Lung (tissue), 11 donors: ENCODE measurements at regions not wholly inside any gene's neighbourhood (a gene's known extent, or its start where the extent isn't known, plus 50 kb on each side); places are given as distances from the start of the nearest gene placed in this dataset.

ENCODE experiments used
- ATAC-seq: fragments of 200-7000 bp; cut with Tn5 transposase; one replicate; pipeline ENCODE4 v1.9.1; 2020; ENCODE audit warnings: moderate number of reproducible peaks; ENCODE audit not compliant: insufficient read depth, low FRiP score
- DNase-seq, 3 donors: peaks; one replicate each; pipeline ENCODE4 v3.0.0-alpha.2; 2013 to 2017
- H3K27ac ChIP-seq, 2 donors: one replicate each; pipeline ENCODE4 v1.5.1; 2013; ENCODE audit warnings: mild to moderate bottlenecking in 2 of 2, moderate library complexity in 2 of 2, control low read depth in 1 of 2, inconsistent platforms in 1 of 2, low read depth in 1 of 2, low read length in 1 of 2
- H3K27me3 ChIP-seq, 3 donors: one replicate each; pipeline ENCODE4 v1.5.1; 2013; ENCODE audit warnings: low read length in 2 of 3; ENCODE audit not compliant: control insufficient read depth in 3 of 3, insufficient read depth in 3 of 3
- H3K36me3 ChIP-seq, 4 donors: one replicate each; pipeline ENCODE4 v1.5.1; 2013; ENCODE audit warnings: low read length in 4 of 4, mild to moderate bottlenecking in 1 of 4, moderate library complexity in 1 of 4; ENCODE audit not compliant: control insufficient read depth in 4 of 4, insufficient read depth in 4 of 4
- H3K4me1 ChIP-seq, 5 donors: one replicate each; pipeline ENCODE4 v1.5.1; 2013; ENCODE audit warnings: low read length in 5 of 5, mild to moderate bottlenecking in 2 of 5, moderate library complexity in 1 of 5; ENCODE audit not compliant: control insufficient read depth in 5 of 5, insufficient read depth in 5 of 5
- H3K4me3 ChIP-seq: one replicate; pipeline ENCODE4 v1.5.1; 2013; ENCODE audit warnings: mild to moderate bottlenecking, control low read depth, moderate library complexity
- H3K9ac ChIP-seq, 2 donors: one replicate each; pipeline ENCODE4 v1.5.1; 2013; ENCODE audit warnings: low read length in 2 of 2, control low read depth in 1 of 2; ENCODE audit not compliant: insufficient read depth in 1 of 2
- H3K9me3 ChIP-seq, 4 donors: one replicate each; pipeline ENCODE4 v1.5.1; 2013; ENCODE audit warnings: low read length in 3 of 4, mild to moderate bottlenecking in 1 of 4, moderate library complexity in 1 of 4; ENCODE audit not compliant: control insufficient read depth in 4 of 4, insufficient read depth in 3 of 4
- WGBS, 2 donors: extraction: QIAGEN DNeasy Blood & Tissue Kit; methylation state at CpG; one replicate each; pipeline ENCODE4 v1.1.7; 2013; 5-methylcytosine and 5-hydroxymethylcytosine counted together
- TF ChIP-seq, protein P1 (sequence below): IDR thresholded peaks from 2 replicates; pipeline ENCODE4 v1.5.1; 2012; ENCODE audit warnings: mild to moderate bottlenecking; ENCODE audit errors: control extremely low read depth, extremely low read depth
- donor health status: control.
- donor health status: control.
- donor health status: Bipolar disorder and iron deficiency.
- donor health status: healthy.
- donor health status: DM: yes; HTN: yes; CAD: no.

DNA sequence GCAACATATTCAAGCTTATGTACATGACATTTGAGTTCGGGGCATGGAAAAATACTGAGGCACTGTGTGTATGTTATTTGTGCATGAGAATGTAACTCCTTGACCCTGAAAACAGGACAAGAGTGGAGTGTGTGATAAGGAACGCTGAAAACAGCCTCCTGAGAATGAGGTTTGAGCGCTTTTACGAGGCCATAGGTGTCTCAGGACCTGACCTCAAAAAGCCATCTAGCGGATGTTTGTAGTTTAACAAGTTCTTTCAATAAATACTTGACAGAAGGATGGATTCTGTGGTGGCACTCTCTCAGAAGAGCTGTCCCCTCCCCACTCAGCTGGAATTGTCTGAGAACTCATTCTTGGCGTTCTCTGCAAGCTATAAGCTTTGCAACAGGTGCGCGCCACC, 350.5 kb upstream of the TMTC1 start:
- DNase-seq (no peak), ATAC-seq (no peak)
- TF ChIP-seq, protein P1, sequence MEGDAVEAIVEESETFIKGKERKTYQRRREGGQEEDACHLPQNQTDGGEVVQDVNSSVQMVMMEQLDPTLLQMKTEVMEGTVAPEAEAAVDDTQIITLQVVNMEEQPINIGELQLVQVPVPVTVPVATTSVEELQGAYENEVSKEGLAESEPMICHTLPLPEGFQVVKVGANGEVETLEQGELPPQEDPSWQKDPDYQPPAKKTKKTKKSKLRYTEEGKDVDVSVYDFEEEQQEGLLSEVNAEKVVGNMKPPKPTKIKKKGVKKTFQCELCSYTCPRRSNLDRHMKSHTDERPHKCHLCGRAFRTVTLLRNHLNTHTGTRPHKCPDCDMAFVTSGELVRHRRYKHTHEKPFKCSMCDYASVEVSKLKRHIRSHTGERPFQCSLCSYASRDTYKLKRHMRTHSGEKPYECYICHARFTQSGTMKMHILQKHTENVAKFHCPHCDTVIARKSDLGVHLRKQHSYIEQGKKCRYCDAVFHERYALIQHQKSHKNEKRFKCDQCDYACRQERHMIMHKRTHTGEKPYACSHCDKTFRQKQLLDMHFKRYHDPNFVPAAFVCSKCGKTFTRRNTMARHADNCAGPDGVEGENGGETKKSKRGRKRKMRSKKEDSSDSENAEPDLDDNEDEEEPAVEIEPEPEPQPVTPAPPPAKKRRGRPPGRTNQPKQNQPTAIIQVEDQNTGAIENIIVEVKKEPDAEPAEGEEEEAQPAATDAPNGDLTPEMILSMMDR: no peak
- peaks cover 0 to 3% (median 2%) of the 10 kb centered on the region in 4 donors for H3K9me3 ChIP-seq
- no peaks in the 10 kb centered on the region for H3K27me3 ChIP-seq
- 76 to 79% methylated on average over 8 of the region's 8 CpGs for WGBS, 2 donors
- peaks cover 0 to 2% (median 0%) of the 10 kb centered on the region in 5 donors for H3K4me1 ChIP-seq
- H3K4me3 ChIP-seq: no peak overlapping the region
- H3K9ac ChIP-seq: no peak overlapping the region
- H3K36me3 ChIP-seq: no peaks in the 10 kb centered on the region
- no peak overlapping the region for H3K27ac ChIP-seq

DNA sequence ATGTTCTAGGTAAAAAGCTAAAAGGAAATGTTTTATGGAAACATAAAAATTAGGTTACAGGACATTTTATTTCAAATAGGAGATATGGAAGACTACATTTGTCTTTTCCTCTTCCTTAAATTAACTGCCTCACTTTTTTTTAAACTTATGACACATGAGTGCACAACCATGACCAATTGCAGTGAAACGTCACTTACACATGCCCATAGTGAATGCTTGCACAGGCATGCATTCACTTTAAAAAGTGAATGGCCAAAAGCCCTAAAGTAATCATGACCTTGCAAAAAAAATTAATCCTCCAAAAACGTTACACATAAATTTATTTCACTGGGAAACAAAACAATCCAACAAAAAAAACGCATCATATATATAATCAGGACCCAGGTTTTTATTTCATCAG, 343.2 kb upstream of the TMTC1 start:
- no peaks in the 10 kb centered on the region for H3K36me3 ChIP-seq
- no peaks in the 10 kb centered on the region for H3K4me1 ChIP-seq
- no peak overlapping the region for H3K27ac ChIP-seq
- TF ChIP-seq, protein P1: no peak
- ATAC-seq (no peak), DNase-seq (no peak)
- no peaks in the 10 kb centered on the region for H3K27me3 ChIP-seq
- H3K9me3 ChIP-seq: peaks cover 0 to 5% (median under 1%) of the 10 kb centered on the region in 4 donors
- 68 to 71% methylated on average over 3 of the region's 3 CpGs for WGBS, 2 donors
- H3K4me3 ChIP-seq: no peak overlapping the region
- H3K9ac ChIP-seq: no peak overlapping the region

DNA sequence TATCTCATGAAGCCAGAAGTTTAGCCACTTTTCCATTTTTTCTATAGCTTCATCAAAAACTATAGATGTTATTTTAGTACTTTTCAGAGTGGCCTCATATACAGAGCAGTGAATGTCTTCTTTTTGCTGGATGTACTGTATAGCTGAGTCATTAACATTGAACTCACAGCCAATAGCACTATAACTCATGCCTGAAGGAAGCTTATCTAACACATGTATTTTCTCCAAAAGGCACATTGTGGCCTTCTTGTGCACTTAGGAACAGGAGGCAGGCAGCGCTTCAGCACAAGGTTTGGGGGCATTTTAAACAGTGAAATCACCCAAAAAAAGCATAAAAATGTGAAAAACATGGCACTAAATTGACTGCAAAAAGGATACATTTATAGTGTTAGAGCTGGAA, 336.8 kb upstream of the TMTC1 start:
- TF ChIP-seq, protein P1: no peak
- no peak overlapping the region for H3K9ac ChIP-seq
- no peak overlapping the region for H3K4me3 ChIP-seq
- H3K9me3 ChIP-seq: peaks cover 0 to 14% (median 4%) of the 10 kb centered on the region in 4 donors
- H3K27me3 ChIP-seq: no peaks in the 10 kb centered on the region
- ATAC-seq: no peak
- 66 to 94% methylated on average over 1 of the region's 1 CpG for WGBS, 2 donors
- no peaks in the 10 kb centered on the region for H3K36me3 ChIP-seq
- no peak overlapping the region for H3K27ac ChIP-seq
- no peak for DNase-seq
- H3K4me1 ChIP-seq: no peaks in the 10 kb centered on the region

DNA sequence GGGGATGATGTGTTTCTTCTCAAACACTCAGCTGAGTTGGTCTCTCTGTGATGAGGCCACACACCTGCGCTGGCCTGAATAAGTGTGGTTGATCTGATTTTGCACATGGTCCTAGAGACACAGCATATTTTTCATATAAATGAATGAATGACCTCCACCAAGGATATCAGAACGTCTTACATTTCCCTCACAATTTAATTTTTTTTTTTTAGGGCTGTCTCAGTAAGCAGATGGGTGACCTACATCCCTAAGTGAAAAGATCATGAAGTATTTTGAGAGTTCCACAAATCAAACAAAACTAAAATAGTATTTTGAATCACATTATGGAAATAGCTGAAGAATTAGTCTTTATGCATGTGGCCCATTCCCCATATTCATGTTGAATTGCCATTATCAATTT, 333.7 kb upstream of the TMTC1 start:
- TF ChIP-seq, protein P1: no peak
- Histone ChIP-seq H3K4me3 (no peak overlapping the region), H3K4me1 (no peaks in the 10 kb centered on the region), H3K9me3 (peaks cover 0 to 11% (median 4%) of the 10 kb centered on the region in 4 donors), H3K27me3 (no peaks in the 10 kb centered on the region), H3K36me3 (no peaks in the 10 kb centered on the region), H3K27ac (no peak overlapping the region), H3K9ac (no peak overlapping the region)
- no peak for ATAC-seq
- no peak for DNase-seq
- WGBS, 2 donors: 60 to 86% methylated on average over 2 of the region's 2 CpGs
